Fibroblast of lung (primary cell): ENCODE measurements at regions not wholly inside any gene's neighbourhood (a gene's known extent, or its start where the extent isn't known, plus 50 kb on each side); places are given as distances from the start of the nearest gene placed in this dataset.

ENCODE experiments used
- DNase-seq, 2 donors: peaks; one replicate each; pipeline versions ENCODE4 v3.0.0 to v3.0.0-alpha.2; 2010; ENCODE audit warnings: low read depth in 2 of 2
- H2AFZ ChIP-seq: 2 replicates; pipeline ENCODE4 v1.5.1; 2012; ENCODE audit warnings: low read length, control low read depth, inconsistent platforms
- H3K27ac ChIP-seq: 2 replicates; pipeline ENCODE4 v1.5.1; 2011; ENCODE audit warnings: low read length, control low read depth; ENCODE audit not compliant: insufficient read depth
- H3K27me3 ChIP-seq: 2 replicates; pipeline ENCODE4 v1.5.1; 2011; ENCODE audit warnings: mild to moderate bottlenecking, low read length; ENCODE audit not compliant: control insufficient read depth, insufficient read depth
- H3K36me3 ChIP-seq: 2 replicates; pipeline ENCODE4 v1.5.1; 2011; ENCODE audit warnings: low read length; ENCODE audit not compliant: control insufficient read depth, insufficient read depth
- H3K4me1 ChIP-seq: 2 replicates; pipeline ENCODE4 v1.5.1; 2011; ENCODE audit warnings: low read length; ENCODE audit not compliant: control insufficient read depth, insufficient read depth; ENCODE audit errors: extremely low read depth
- H3K4me2 ChIP-seq: 2 replicates; pipeline ENCODE4 v1.5.1; 2011; ENCODE audit warnings: low read length, control low read depth; ENCODE audit not compliant: insufficient read depth; ENCODE audit errors: extremely low read depth
- H3K4me3 ChIP-seq, 4 experiments: fragments of 200-600 bp in 1 of 4; sonication (generic) in 1 of 4; replicated peaks in 1 of 4; 2 replicates each; pipeline ENCODE4 v1.5.1; 2011 to 2016; ENCODE audit warnings: low read length in 4 of 4, low read depth in 3 of 4, mild to moderate bottlenecking in 3 of 4, control low read depth in 2 of 4, inconsistent platforms in 1 of 4, mixed read lengths in 1 of 4; ENCODE audit not compliant: insufficient read depth in 1 of 4; ENCODE audit errors: control extremely low read depth in 1 of 4
- H3K79me2 ChIP-seq: 2 replicates; pipeline ENCODE4 v1.5.1; 2012; ENCODE audit warnings: mild to moderate bottlenecking, low read length, inconsistent platforms; ENCODE audit not compliant: control insufficient read depth, insufficient read depth
- H3K9ac ChIP-seq: 2 replicates; pipeline ENCODE4 v1.5.1; 2011; ENCODE audit warnings: mild to moderate bottlenecking, low read length, control low read depth; ENCODE audit not compliant: insufficient read depth
- H3K9me3 ChIP-seq: 2 replicates; pipeline ENCODE4 v1.5.1; 2012; ENCODE audit warnings: low read depth, low read length; ENCODE audit not compliant: control insufficient read depth, insufficient read depth
- H4K20me1 ChIP-seq: 2 replicates; pipeline ENCODE4 v1.5.1; 2011; ENCODE audit warnings: low read length; ENCODE audit not compliant: control insufficient read depth, insufficient read depth; ENCODE audit errors: extremely low read depth
- EZH2 ChIP-seq: IDR thresholded peaks from 2 replicates; pipeline ENCODE4 v1.5.1; 2012; ENCODE audit warnings: low read length, control low read depth, mild to moderate bottlenecking; ENCODE audit errors: missing control alignments
- TF ChIP-seq, protein P1 (sequence below), 2 donors: IDR thresholded peaks in 1 of 2; conservative IDR thresholded peaks in 1 of 2; 1 replicate in 1 of 2; 2 replicates in 1 of 2; pipeline ENCODE4 v1.5.1; 2011 to 2012; ENCODE audit warnings: low read length in 2 of 2, control low read depth in 1 of 2, inconsistent platforms in 1 of 2, low read depth in 1 of 2, mild to moderate bottlenecking in 1 of 2

DNA sequence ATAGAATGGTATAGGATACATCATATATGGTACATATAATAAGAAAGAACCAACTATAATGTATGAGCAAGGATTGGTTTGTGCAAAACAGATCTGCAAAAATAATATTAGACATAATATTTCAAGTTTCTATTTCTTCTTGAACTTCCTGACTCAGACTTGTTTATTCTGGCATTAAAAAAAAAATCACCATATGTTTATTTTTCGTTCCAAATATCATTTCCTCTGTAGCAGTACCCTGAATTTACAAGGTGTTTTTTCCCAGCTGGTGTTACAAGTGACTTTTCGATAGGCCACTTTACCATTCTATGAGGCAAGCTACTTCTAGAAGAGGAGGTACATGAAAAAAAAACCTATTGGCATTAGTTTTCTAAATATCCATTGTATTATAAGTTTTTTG lies 785.0 kb downstream of the PDCD6IP start:
- DNase-seq: no peak
- no peak overlapping the region for H3K27ac ChIP-seq
- no peak overlapping the region for H2AFZ ChIP-seq
- no peak overlapping the region for H3K4me2 ChIP-seq
- no peaks in the 10 kb centered on the region for H3K79me2 ChIP-seq
- H3K36me3 ChIP-seq: no peaks in the 10 kb centered on the region
- no peaks in the 10 kb centered on the region for H3K27me3 ChIP-seq
- H3K4me1 ChIP-seq: no peaks in the 10 kb centered on the region
- no peaks in the 10 kb centered on the region for H3K9me3 ChIP-seq
- TF ChIP-seq, protein P1, sequence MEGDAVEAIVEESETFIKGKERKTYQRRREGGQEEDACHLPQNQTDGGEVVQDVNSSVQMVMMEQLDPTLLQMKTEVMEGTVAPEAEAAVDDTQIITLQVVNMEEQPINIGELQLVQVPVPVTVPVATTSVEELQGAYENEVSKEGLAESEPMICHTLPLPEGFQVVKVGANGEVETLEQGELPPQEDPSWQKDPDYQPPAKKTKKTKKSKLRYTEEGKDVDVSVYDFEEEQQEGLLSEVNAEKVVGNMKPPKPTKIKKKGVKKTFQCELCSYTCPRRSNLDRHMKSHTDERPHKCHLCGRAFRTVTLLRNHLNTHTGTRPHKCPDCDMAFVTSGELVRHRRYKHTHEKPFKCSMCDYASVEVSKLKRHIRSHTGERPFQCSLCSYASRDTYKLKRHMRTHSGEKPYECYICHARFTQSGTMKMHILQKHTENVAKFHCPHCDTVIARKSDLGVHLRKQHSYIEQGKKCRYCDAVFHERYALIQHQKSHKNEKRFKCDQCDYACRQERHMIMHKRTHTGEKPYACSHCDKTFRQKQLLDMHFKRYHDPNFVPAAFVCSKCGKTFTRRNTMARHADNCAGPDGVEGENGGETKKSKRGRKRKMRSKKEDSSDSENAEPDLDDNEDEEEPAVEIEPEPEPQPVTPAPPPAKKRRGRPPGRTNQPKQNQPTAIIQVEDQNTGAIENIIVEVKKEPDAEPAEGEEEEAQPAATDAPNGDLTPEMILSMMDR (conservative IDR thresholded peaks at IDR 0.05 in 1 of 2, IDR thresholded peaks at IDR 0.05 in 1 of 2; ENCODE audit: low read depth in 1 of 2, low read length in 2 of 2): no peak
- no peak for TF ChIP-seq EZH2
- no peak overlapping the region for H3K4me3 ChIP-seq
- H4K20me1 ChIP-seq: no peaks in the 10 kb centered on the region
- no peak overlapping the region for H3K9ac ChIP-seq

DNA sequence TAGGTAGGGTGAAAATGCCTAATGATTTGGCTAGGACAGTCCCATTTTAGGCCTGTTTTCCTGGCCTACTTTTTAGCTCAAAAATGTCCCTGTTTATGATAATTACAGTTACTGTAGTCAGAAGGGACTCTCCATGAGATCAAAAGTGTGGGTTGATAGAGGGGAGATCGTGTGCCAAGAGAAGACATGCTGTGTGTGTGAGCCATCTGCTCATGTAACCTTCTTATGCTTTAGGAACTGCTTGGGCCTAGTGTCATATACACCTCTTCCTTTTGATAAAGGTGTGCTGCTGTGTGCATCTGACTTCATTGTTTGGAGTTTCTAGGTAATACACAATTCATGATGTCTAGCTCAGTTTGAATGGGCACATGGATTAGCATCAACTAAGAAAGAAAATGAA lies 786.5 kb downstream of the PDCD6IP start:
- Histone ChIP-seq H3K4me1 (no peaks in the 10 kb centered on the region), H3K4me3 (no peak overlapping the region), H4K20me1 (no peaks in the 10 kb centered on the region), H3K4me2 (no peak overlapping the region), H3K9ac (no peak overlapping the region), H3K27me3 (no peaks in the 10 kb centered on the region), H2AFZ (no peak overlapping the region), H3K36me3 (no peaks in the 10 kb centered on the region), H3K27ac (no peak overlapping the region), H3K9me3 (no peaks in the 10 kb centered on the region), H3K79me2 (no peaks in the 10 kb centered on the region)
- TF ChIP-seq, protein P1 (conservative IDR thresholded peaks at IDR 0.05 in 1 of 2, IDR thresholded peaks at IDR 0.05 in 1 of 2; ENCODE audit: low read depth in 1 of 2, low read length in 2 of 2): no peak
- no peak for TF ChIP-seq EZH2
- DNase-seq: no peak

DNA sequence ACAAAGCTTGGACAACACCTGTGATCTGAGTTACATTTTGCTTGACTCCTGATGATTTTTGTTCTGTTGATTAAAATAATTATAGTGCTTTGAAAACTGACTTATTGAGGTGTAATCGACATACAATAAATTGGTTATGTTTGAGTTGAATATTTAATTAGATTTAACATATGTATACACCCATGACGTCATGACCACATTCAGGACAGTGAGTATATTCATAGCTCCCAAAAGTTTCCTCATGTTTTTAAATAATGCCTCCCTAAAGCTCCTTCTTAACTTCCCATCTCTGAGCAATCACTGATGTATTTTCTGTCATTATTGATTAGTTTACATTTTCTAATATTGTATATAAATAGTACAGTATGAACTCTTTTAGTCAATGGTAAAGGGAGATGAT lies 801.2 kb downstream of the PDCD6IP start:
- no peak overlapping the region for H3K9ac ChIP-seq
- no peaks in the 10 kb centered on the region for H4K20me1 ChIP-seq
- H3K27me3 ChIP-seq: no peaks in the 10 kb centered on the region
- no peak overlapping the region for H3K4me3 ChIP-seq
- H3K79me2 ChIP-seq: no peaks in the 10 kb centered on the region
- H3K36me3 ChIP-seq: no peaks in the 10 kb centered on the region
- TF ChIP-seq EZH2: no peak
- TF ChIP-seq, protein P1 (conservative IDR thresholded peaks at IDR 0.05 in 1 of 2, IDR thresholded peaks at IDR 0.05 in 1 of 2; ENCODE audit: low read depth in 1 of 2, low read length in 2 of 2): no peak
- no peak overlapping the region for H3K4me2 ChIP-seq
- no peaks in the 10 kb centered on the region for H3K9me3 ChIP-seq
- no peaks in the 10 kb centered on the region for H3K4me1 ChIP-seq
- DNase-seq: no peak
- H2AFZ ChIP-seq: no peak overlapping the region
- no peak overlapping the region for H3K27ac ChIP-seq
